HepG2 (cell line): ENCODE measurements at regions not wholly inside any gene's neighbourhood (a gene's known extent, or its start where the extent isn't known, plus 50 kb on each side); places are given as distances from the start of the nearest gene placed in this dataset.

Experiments used
- CC2D1A ChIP-seq: sonication (generic); formaldehyde crosslinking; IDR thresholded peaks from 2 replicates; pipeline ENCODE4 v1.8.1; 2023; ENCODE audit warnings: mild to moderate bottlenecking, missing genetic modification reagents
- CREM ChIP-seq, 2 experiments: sonication (generic) in 1 of 2; formaldehyde crosslinking in 1 of 2; IDR thresholded peaks; 2 replicates each; pipeline versions ENCODE4 v1.4.0 to v1.6.1; 2016 to 2020; ENCODE audit warnings: antibody characterized with exemption in 1 of 2, mild to moderate bottlenecking in 1 of 2, missing genetic modification reagents in 1 of 2
- DBP ChIP-seq: sonication (generic); formaldehyde crosslinking; IDR thresholded peaks from 2 replicates; pipeline ENCODE4 v1.4.0; 2020; ENCODE audit warnings: missing genetic modification reagents; ENCODE audit errors: not compliant biosample characterization
- ERF ChIP-seq: IDR thresholded peaks from 2 replicates; pipeline ENCODE4 v1.6.1; 2018; ENCODE audit warnings: missing biosample characterization, missing genetic modification reagents
- FOXA1 ChIP-seq, 2 experiments: fragments of 450-650 bp in 1 of 2; sonication (generic) in 1 of 2; formaldehyde crosslinking in 1 of 2; IDR thresholded peaks; 2 replicates each; pipeline versions ENCODE4 v1.4.0 to v1.6.1; 2016 to 2020; ENCODE audit warnings: missing genetic modification reagents in 1 of 2
- FOXM1 ChIP-seq: sonication (generic); formaldehyde crosslinking; IDR thresholded peaks from 2 replicates; pipeline ENCODE4 v1.5.0; 2020; ENCODE audit warnings: missing genetic modification reagents
- FOXP1 ChIP-seq, 2 experiments: fragments of 450-650 bp in 1 of 2; IDR thresholded peaks; 2 replicates each; pipeline ENCODE4 v1.6.1; 2017 to 2018; ENCODE audit warnings: antibody characterized with exemption in 1 of 2
- MLX ChIP-seq: IDR thresholded peaks from 2 replicates; pipeline ENCODE4 v1.6.1; 2016
- MNT ChIP-seq: fragments of 450-650 bp; IDR thresholded peaks from 2 replicates; pipeline ENCODE4 v1.6.1; 2016
- NAIF1 ChIP-seq: sonication (generic); formaldehyde crosslinking; IDR thresholded peaks from 2 replicates; pipeline ENCODE4 v1.5.0; 2020; ENCODE audit warnings: mild to moderate bottlenecking, missing genetic modification reagents, borderline replicate concordance
- NCOA2 ChIP-seq: sonication (generic); formaldehyde crosslinking; IDR thresholded peaks from 2 replicates; pipeline ENCODE4 v1.8.0; 2022; ENCODE audit warnings: inconsistent platforms
- NR2F6 ChIP-seq, 2 experiments: IDR thresholded peaks; 2 replicates each; pipeline ENCODE4 v1.6.1; 2016; ENCODE audit warnings: antibody characterized with exemption in 1 of 2, mild to moderate bottlenecking in 1 of 2
- NR3C1 ChIP-seq: sonication (generic); formaldehyde crosslinking; IDR thresholded peaks from 2 replicates; pipeline ENCODE4 v1.4.0; 2020; ENCODE audit warnings: missing genetic modification reagents
- RCOR2 ChIP-seq: IDR thresholded peaks from 2 replicates; pipeline ENCODE4 v1.6.1; 2016; ENCODE audit warnings: missing biosample characterization, missing genetic modification reagents
- SAP130 ChIP-seq: IDR thresholded peaks from 2 replicates; pipeline ENCODE4 v1.6.1; 2016; ENCODE audit warnings: low read depth
- SOX13 ChIP-seq, 3 experiments: fragments of 450-650 bp in 1 of 3; sonication (generic) in 1 of 3; formaldehyde crosslinking in 1 of 3; IDR thresholded peaks in 2 of 3; conservative IDR thresholded peaks in 1 of 3; 2 replicates each; pipeline versions ENCODE4 v1.5.0 to v1.6.1; 2016 to 2020; ENCODE audit warnings: antibody characterized with exemption in 1 of 3, mild to moderate bottlenecking in 1 of 3, missing compliant biosample characterization in 1 of 3, missing genetic modification reagents in 1 of 3, moderate library complexity in 1 of 3
- TFAP4 ChIP-seq: sonication (generic); IDR thresholded peaks from 2 replicates; pipeline ENCODE4 v1.6.1; 2016; ENCODE audit warnings: low read depth, borderline replicate concordance
- THRA ChIP-seq: sonication (generic); formaldehyde crosslinking; IDR thresholded peaks from 2 replicates; pipeline ENCODE4 v1.4.0; 2020; ENCODE audit warnings: missing genetic modification reagents, borderline replicate concordance
- ZMYM2 ChIP-seq: sonication (generic); formaldehyde crosslinking; IDR thresholded peaks from 2 replicates; pipeline ENCODE4 v1.8.0; 2022; ENCODE audit warnings: mild to moderate bottlenecking, missing genetic modification reagents
- ZNF138 ChIP-seq: sonication (generic); formaldehyde crosslinking; IDR thresholded peaks from 2 replicates; pipeline ENCODE4 v1.5.0; 2020; ENCODE audit warnings: mild to moderate bottlenecking, low read depth, missing genetic modification reagents
- ZNF430 ChIP-seq: sonication (generic); formaldehyde crosslinking; IDR thresholded peaks from 2 replicates; pipeline ENCODE4 v1.9.0; 2021; ENCODE audit warnings: mild to moderate bottlenecking, missing genetic modification reagents
- ZNF550 ChIP-seq: sonication (generic); formaldehyde crosslinking; IDR thresholded peaks from 2 replicates; pipeline ENCODE4 v1.4.0; 2020; ENCODE audit warnings: mild to moderate bottlenecking, missing genetic modification reagents, borderline replicate concordance

- TF ChIP-seq CREM (IDR thresholded peaks at IDR 0.05) (peak; percentile 73), CREM (CRISPR knock-in tag; IDR thresholded peaks at IDR 0.05) (no peak), NR3C1 (no peak), FOXP1 (IDR thresholded peaks at IDR 0.05) (no peak), FOXP1 (CRISPR knock-in tag; IDR thresholded peaks at IDR 0.05) (peak; percentile 71), RCOR2 (CRISPR knock-in tag) (peak; percentile 60; the same call in 1 of the 2 replicates), SAP130 (CRISPR knock-in tag) (peak; percentile 53; the same call in 1 of the 2 replicates), FOXA1 (IDR thresholded peaks at IDR 0.05) (no peak), FOXA1 (CRISPR knock-in tag; IDR thresholded peaks at IDR 0.05) (peak; percentile 85), MLX (CRISPR knock-in tag) (0 out of 2 replicates have a peak, but pooled peaks have one; percentile 17), NR2F6 (IDR thresholded peaks at IDR 0.05) (peak; percentile 100), NR2F6 (CRISPR knock-in tag; IDR thresholded peaks at IDR 0.05) (peak; percentile 99), ZNF138 (CRISPR knock-in tag) (no peak), THRA (CRISPR knock-in tag) (peak; percentile 68; the same call in 1 of the 2 replicates), ZNF550 (CRISPR knock-in tag) (no peak), ZNF430 (CRISPR knock-in tag) (peak; percentile 76), ZMYM2 (CRISPR knock-in tag) (peak; percentile 73; the same call in 1 of the 2 replicates), SOX13 (IDR thresholded peaks at IDR 0.05) (peak; percentile 57; the same call in 1 of the 2 replicates), SOX13 (CRISPR knock-in tag; conservative IDR thresholded peaks at IDR 0.05 in 1 of 2, IDR thresholded peaks at IDR 0.05 in 1 of 2) (peak in 1 of 2 experiments; percentile 78; a peak in 2 of 4 replicates), CC2D1A (CRISPR knock-in tag) (0 out of 2 replicates have a peak, but pooled peaks have one; percentile 18), TFAP4 (peak; percentile 14; the same call in 1 of the 2 replicates), NCOA2 (peak; percentile 77), ERF (CRISPR knock-in tag) (0 out of 2 replicates have a peak, but pooled peaks have one; percentile 43), FOXM1 (no peak), NAIF1 (CRISPR knock-in tag) (no peak), DBP (CRISPR knock-in tag) (peak; percentile 31), MNT (no peak)
These were observed 370.2 kb downstream of the EN1 start (continued) for GRCh38 chr2:118477111-118477862.
